ENCODE measurements at regions not wholly inside any gene's neighbourhood (a gene's known extent, or its start where the extent isn't known, plus 50 kb on each side); places are given as distances from the start of the nearest gene placed in this dataset.
A peak's percentile ranks its signal among the peaks of the same experiment; 100 is the strongest.

DNA sequence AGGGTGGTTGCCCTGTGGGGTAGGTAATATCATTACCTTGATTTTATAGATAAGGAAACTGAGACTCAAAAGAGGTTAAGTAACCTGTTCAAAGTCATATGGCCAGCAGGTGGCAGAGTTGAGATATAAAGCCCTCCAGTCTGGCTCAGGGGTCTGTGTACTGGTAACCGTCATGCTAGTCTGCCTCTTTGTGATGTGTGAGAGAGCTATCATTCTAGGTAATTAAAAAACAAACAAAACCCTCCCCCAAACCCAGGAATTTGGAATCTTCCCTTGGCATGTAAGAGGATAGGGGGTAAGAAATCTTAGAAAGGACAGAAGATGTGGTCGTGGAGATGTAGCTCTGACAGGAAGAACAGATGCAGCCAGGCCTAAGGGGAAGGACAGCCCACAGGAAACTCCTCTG, 206.0 kb downstream of the CDC5L start:
- peak; percentile 73 for DNase-seq (ENCODE audit: low spot score)
- H3K36me3 ChIP-seq (ENCODE audit: insufficient read depth, low read length): no peaks in the 10 kb centered on the region
- ChIA-PET POLR2A (no interaction called here), CTCF (ENCODE audit: unreplicated experiment) (no interaction called here)
- no peaks in the 10 kb centered on the region for H3K79me2 ChIP-seq (ENCODE audit: insufficient read depth, low read depth, low read length)
- H3K9me3 ChIP-seq (ENCODE audit: low read length): no peaks in the 10 kb centered on the region
- no peaks in the 10 kb centered on the region for H3K9me2 ChIP-seq (ENCODE audit: insufficient read depth, low read length)
- no TSS peak for BruUV-seq (replicated peaks)
- H3K4me3 ChIP-seq (ENCODE audit: low read depth, low read length, poor library complexity, severe bottlenecking): no peak overlapping the region
- H2AFZ ChIP-seq (ENCODE audit: low read length): no peak overlapping the region; the same call in 1 of the 2 replicates
- H3K4me2 ChIP-seq (ENCODE audit: low read length): no peak overlapping the region
- intact Hi-C loops (cut with micrococcal nuclease; ENCODE audit: unreplicated experiment): loop anchor here (5.0 kb wide), 1 partner anchor 1329 kb away; no protein-coding TSS in a partner anchor
- TF ChIP-seq, protein P1, sequence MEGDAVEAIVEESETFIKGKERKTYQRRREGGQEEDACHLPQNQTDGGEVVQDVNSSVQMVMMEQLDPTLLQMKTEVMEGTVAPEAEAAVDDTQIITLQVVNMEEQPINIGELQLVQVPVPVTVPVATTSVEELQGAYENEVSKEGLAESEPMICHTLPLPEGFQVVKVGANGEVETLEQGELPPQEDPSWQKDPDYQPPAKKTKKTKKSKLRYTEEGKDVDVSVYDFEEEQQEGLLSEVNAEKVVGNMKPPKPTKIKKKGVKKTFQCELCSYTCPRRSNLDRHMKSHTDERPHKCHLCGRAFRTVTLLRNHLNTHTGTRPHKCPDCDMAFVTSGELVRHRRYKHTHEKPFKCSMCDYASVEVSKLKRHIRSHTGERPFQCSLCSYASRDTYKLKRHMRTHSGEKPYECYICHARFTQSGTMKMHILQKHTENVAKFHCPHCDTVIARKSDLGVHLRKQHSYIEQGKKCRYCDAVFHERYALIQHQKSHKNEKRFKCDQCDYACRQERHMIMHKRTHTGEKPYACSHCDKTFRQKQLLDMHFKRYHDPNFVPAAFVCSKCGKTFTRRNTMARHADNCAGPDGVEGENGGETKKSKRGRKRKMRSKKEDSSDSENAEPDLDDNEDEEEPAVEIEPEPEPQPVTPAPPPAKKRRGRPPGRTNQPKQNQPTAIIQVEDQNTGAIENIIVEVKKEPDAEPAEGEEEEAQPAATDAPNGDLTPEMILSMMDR (conservative IDR thresholded peaks at IDR 0.05; ENCODE audit: low read length): peak; percentile 88
- TF ChIP-seq EZH2phosphoT487 (IDR thresholded peaks at IDR 0.05; ENCODE audit: borderline replicate concordance, low read depth, low read length): no peak
- no peak overlapping the region for H3K27ac ChIP-seq (ENCODE audit: low read depth, low read length, poor library complexity, severe bottlenecking)
- no peaks in the 10 kb centered on the region for H4K20me1 ChIP-seq (ENCODE audit: insufficient read depth, low read length)
- no peaks in the 10 kb centered on the region for H3K4me1 ChIP-seq (ENCODE audit: insufficient read depth, low read length, poor library complexity, severe bottlenecking)

DNA sequence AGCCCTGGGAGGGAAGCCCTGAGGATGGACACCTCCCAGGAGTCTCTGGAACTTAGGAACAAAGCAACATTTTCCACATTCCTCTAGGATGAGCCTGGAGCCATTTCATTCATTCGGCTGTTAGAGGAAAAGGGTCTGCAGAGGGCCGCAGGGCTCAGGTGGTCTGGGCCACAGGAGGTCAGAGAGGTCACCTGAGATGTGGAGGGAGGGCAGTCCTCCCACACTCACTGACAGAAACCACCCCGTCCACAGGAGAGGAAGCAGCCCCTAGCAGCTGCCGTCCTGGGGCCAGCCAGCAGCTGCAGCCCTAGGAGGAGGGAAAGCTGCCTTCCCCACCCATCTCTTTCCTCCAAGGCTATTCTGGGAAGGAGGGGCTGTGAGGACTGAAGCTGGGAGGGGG, 207.0 kb downstream of the CDC5L start:
- H3K4me1 ChIP-seq (ENCODE audit: insufficient read depth, low read length, poor library complexity, severe bottlenecking): no peaks in the 10 kb centered on the region
- DNase-seq (ENCODE audit: low spot score): no peak
- H3K9me3 ChIP-seq (ENCODE audit: low read length): no peaks in the 10 kb centered on the region
- no peak for TF ChIP-seq EZH2phosphoT487 (IDR thresholded peaks at IDR 0.05; ENCODE audit: borderline replicate concordance, low read depth, low read length)
- TF ChIP-seq, protein P1 (conservative IDR thresholded peaks at IDR 0.05; ENCODE audit: low read length): no peak
- intact Hi-C loops (cut with micrococcal nuclease; ENCODE audit: unreplicated experiment): loop anchor here (5.0 kb wide), 1 partner anchor 1328 kb away; no protein-coding TSS in a partner anchor
- POLR2A ChIA-PET: no interaction called here
- no peaks in the 10 kb centered on the region for H3K36me3 ChIP-seq (ENCODE audit: insufficient read depth, low read length)
- no peak overlapping the region for H3K27ac ChIP-seq (ENCODE audit: low read depth, low read length, poor library complexity, severe bottlenecking)
- H3K79me2 ChIP-seq (ENCODE audit: insufficient read depth, low read depth, low read length): no peaks in the 10 kb centered on the region
- no TSS peak for BruUV-seq (replicated peaks)
- no peaks in the 10 kb centered on the region for H3K9me2 ChIP-seq (ENCODE audit: insufficient read depth, low read length)
- H4K20me1 ChIP-seq (ENCODE audit: insufficient read depth, low read length): no peaks in the 10 kb centered on the region
- CTCF ChIA-PET (ENCODE audit: unreplicated experiment): no interaction called here
- H2AFZ ChIP-seq (ENCODE audit: low read length): no peak overlapping the region
- H3K4me2 ChIP-seq (ENCODE audit: low read length): no peak overlapping the region
- H3K4me3 ChIP-seq (ENCODE audit: low read depth, low read length, poor library complexity, severe bottlenecking): no peak overlapping the region

DNA sequence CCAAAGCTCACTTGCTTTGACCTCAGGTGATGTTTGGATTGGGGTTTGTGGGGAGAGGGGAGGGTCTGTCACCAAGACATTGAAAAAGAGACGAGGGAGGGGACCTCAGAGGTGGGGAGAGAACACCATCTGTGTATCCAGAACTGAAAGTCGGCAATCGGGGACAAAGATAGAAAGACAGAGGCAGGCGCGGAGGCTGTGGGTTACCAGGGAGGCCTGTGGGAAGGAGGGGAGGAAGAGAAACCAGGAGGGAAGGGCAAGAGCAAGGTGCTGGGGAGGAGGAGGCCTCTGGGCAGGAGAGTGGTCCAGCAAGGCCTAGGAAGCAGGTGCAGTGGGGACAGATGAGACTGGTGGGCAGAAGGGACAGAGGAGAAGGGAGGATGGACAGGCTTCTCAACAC, 211.2 kb downstream of the CDC5L start:
- Histone ChIP-seq H3K9me2 (ENCODE audit: insufficient read depth, low read length) (no peaks in the 10 kb centered on the region), H3K9me3 (ENCODE audit: low read length) (no peaks in the 10 kb centered on the region), H3K36me3 (ENCODE audit: insufficient read depth, low read length) (no peaks in the 10 kb centered on the region), H3K4me1 (ENCODE audit: insufficient read depth, low read length, poor library complexity, severe bottlenecking) (no peaks in the 10 kb centered on the region), H3K4me3 (ENCODE audit: low read depth, low read length, poor library complexity, severe bottlenecking) (no peak overlapping the region), H4K20me1 (ENCODE audit: insufficient read depth, low read length) (no peaks in the 10 kb centered on the region), H2AFZ (ENCODE audit: low read length) (no peak overlapping the region), H3K79me2 (ENCODE audit: insufficient read depth, low read depth, low read length) (no peaks in the 10 kb centered on the region), H3K4me2 (ENCODE audit: low read length) (no peak overlapping the region), H3K27ac (ENCODE audit: low read depth, low read length, poor library complexity, severe bottlenecking) (no peak overlapping the region)
- intact Hi-C loops (cut with micrococcal nuclease; ENCODE audit: unreplicated experiment): no loop called here
- POLR2A ChIA-PET: no interaction called here
- TF ChIP-seq, protein P1 (conservative IDR thresholded peaks at IDR 0.05; ENCODE audit: low read length): no peak
- no peak for TF ChIP-seq EZH2phosphoT487 (IDR thresholded peaks at IDR 0.05; ENCODE audit: borderline replicate concordance, low read depth, low read length)
- CTCF ChIA-PET (ENCODE audit: unreplicated experiment): no interaction called here
- no peak for DNase-seq (ENCODE audit: low spot score)
- no TSS peak for BruUV-seq (replicated peaks)
